ENCODE measurements at regions not wholly inside any gene's neighbourhood (a gene's known extent, or its start where the extent isn't known, plus 50 kb on each side); places are given as distances from the start of the nearest gene placed in this dataset.

DNA sequence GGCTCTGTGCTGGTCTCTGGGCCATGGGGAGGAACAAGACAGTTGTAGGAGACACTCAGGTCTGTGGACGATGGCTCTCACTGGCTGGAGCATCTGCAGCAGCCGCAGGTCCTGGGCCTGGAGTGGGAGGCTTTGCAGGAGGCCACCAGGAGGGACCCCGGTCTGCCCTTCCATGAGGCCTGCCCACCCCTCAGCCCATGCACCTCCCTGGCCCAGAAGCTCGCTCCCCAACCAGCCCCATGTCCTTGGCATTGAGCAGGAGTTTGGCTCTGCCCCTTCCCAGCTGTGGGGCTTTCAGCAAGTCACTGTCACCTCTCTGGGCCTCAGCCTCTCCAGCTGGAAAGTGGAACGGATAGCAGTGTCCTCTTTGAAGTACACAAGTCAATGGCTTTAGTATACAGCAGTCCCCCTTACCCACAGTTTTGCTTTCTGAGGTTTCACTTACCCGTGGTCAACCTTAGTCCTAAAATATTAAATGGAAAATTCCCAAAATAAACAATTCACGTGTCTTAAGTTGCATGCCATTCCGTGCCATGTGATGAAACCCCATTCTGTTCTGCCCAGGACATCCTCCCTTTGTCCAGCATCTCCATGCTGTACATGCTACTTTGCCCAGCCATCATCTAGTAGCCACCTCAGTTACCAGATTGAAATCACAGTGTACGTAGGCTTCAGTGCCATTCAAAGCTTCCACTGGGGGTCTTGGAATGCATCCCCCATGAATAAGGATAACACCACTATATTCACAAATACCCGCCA lies 104.0 kb downstream of the CPZ start:
- in situ Hi-C loops (cut with MboI; ENCODE audit: low pct_unique_long_range_greater_than_20kb, low sequenced_read_pairs, unreplicated experiment) = no loop called here
- TF ChIP-seq, protein P1, sequence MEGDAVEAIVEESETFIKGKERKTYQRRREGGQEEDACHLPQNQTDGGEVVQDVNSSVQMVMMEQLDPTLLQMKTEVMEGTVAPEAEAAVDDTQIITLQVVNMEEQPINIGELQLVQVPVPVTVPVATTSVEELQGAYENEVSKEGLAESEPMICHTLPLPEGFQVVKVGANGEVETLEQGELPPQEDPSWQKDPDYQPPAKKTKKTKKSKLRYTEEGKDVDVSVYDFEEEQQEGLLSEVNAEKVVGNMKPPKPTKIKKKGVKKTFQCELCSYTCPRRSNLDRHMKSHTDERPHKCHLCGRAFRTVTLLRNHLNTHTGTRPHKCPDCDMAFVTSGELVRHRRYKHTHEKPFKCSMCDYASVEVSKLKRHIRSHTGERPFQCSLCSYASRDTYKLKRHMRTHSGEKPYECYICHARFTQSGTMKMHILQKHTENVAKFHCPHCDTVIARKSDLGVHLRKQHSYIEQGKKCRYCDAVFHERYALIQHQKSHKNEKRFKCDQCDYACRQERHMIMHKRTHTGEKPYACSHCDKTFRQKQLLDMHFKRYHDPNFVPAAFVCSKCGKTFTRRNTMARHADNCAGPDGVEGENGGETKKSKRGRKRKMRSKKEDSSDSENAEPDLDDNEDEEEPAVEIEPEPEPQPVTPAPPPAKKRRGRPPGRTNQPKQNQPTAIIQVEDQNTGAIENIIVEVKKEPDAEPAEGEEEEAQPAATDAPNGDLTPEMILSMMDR (IDR thresholded peaks at IDR 0.05; ENCODE audit: extremely low read depth, insufficient read depth, missing control alignments) = no peak
- no peak for DNase-seq (ENCODE audit: low spot score)

DNA sequence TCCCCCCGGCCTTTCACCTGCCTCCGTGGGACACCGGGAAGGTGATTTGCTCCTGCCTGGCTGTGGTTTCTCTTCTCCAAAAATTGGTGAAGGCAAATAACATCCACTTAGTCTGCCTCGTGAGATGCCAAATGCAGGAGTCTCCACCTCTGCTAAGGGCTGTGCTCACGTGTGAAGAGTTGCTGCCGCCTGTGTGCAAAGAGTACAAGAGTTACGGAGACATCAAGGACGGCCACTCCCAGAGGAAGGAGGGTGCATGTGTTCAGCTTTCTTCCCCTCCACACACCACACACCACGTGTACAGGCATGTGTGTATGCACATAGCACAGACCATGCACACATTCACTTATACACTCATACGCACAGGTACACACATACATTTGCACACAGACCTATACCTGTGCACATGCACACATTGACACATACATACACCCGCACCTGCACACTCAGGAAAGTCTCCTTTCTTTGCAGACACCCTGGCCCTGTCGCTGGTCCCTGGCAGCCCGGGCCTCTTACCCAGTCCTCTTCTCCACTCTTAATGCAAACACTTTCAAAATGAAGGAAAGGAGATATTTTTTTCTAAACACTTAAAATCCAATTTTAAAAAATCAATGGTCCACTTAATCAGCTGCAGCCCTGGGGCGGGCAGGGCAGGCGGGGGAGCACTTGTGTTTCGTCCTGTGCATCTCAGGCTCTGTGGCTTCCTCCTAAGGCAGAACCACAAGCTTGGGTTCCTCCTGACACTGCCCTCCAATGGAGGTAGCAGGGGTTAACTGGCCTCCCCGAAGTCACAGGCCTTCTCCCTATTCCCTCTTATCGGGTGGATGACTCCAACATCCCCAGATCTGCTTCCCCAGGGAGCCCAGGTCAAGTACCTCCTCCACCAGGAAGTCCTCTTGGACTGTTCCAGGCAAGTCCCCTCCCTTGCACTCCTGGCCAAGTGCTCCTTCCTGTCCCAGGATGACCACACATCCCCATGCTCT lies 103.0 kb downstream of the CPZ start:
- in situ Hi-C loops (cut with MboI; ENCODE audit: low pct_unique_long_range_greater_than_20kb, low sequenced_read_pairs, unreplicated experiment) = no loop called here
- DNase-seq (ENCODE audit: low spot score) = no peak
- TF ChIP-seq, protein P1 (IDR thresholded peaks at IDR 0.05; ENCODE audit: extremely low read depth, insufficient read depth, missing control alignments) = no peak

DNA sequence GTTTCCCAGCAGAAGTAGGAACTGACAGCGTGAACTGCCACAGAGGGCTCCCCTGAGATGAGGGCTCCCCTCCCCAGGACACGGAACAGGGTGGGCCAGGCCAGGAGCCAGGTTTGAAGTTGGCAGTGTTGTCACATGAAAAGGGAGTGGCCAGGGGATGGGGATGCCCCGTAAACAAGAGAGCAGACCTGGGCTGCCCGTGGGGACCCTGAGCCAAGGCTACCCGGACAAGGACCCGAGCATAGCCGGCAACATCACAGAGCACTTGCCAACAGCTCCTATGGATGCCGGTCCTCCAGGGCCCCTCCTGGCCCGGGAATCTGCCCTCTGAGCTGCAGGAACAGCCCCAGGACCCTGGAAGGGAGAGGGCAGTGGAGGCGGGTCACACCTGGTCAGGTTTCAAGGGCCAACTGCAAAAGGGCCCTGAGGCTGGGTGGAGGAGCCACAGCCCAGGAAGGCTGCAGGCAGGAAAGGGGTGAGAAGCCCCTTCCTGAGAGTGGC lies 102.1 kb downstream of the CPZ start:
- in situ Hi-C loops (cut with MboI; ENCODE audit: low pct_unique_long_range_greater_than_20kb, low sequenced_read_pairs, unreplicated experiment) = no loop called here
- TF ChIP-seq, protein P1 (IDR thresholded peaks at IDR 0.05; ENCODE audit: extremely low read depth, insufficient read depth, missing control alignments) = no peak
- DNase-seq (ENCODE audit: low spot score) = no peak

DNA sequence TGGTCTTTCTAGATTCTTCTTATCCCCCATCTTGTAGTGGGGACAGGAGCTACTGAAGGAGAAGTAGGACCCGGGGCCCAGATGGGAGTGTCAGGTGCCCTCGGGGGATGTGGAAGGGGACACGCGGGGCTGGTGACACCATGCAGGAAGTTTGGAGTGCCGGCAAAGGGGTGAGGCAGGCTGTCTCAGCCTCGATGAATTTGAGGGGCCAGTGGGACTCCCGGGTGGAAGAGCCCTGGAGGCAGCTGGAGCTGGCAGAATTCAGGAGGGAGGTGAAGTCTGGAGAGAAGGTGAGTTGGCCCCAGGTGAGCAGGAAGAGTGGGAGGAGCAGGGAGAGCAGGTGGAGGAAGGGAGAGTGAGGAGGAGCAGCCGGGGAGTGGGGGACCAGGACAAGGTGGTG lies 101.7 kb downstream of the CPZ start:
- TF ChIP-seq, protein P1 (IDR thresholded peaks at IDR 0.05; ENCODE audit: extremely low read depth, insufficient read depth, missing control alignments) = no peak
- in situ Hi-C loops (cut with MboI; ENCODE audit: low pct_unique_long_range_greater_than_20kb, low sequenced_read_pairs, unreplicated experiment) = no loop called here
- DNase-seq (ENCODE audit: low spot score) = no peak

DNA sequence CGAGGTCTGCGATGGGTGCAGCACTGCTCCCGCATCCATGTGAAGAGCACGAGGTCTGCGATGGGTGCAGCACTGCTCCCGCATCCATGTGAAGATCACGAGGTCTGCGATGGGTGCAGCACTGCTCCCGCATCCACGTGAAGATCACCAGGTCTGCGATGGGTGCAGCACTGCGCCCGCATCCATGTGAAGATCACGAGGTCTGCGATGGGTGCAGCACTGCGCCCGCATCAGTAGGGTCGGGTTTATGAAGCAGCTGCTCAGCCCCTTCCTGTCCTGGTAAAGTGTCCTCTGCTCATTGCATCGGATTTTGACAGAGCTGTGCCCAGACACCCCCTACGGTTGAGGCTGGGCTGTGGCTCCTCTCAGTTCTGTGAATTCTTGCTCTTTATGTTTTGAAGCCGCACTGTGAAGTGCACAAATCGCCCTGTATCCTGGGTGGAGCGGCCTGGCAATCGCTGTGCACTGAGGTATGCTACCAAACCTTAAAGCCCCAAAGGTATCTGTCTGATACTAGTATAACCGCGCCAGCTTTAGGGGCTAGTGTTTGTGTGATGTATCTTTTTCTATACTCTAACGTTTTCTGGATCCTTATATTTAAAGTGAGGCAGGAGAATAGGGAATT lies 98.7 kb downstream of the CPZ start:
- in situ Hi-C loops (cut with MboI; ENCODE audit: low pct_unique_long_range_greater_than_20kb, low sequenced_read_pairs, unreplicated experiment) = no loop called here
- TF ChIP-seq, protein P1 (IDR thresholded peaks at IDR 0.05; ENCODE audit: extremely low read depth, insufficient read depth, missing control alignments) = no peak

More for the DNA sequence above, 98.7 kb downstream of the CPZ start:
- no peak for DNase-seq (ENCODE audit: low spot score)

Measured in GM13977 (cell line).